NCI-H82 (cell line): ENCODE measurements at regions not wholly inside any gene's neighbourhood (a gene's known extent, or its start where the extent isn't known, plus 50 kb on each side); places are given as distances from the start of the nearest gene placed in this dataset.
A peak's percentile ranks its signal among the peaks of the same experiment; 100 is the strongest.
"Not testable (repeated sequence)": the region's sequence is repeated elsewhere in the genome, so short reads cannot be mapped to it uniquely, and the experiment has no call there.

Source experiments
- DNase-seq: peaks from one replicate; lab custom pipeline; 2025; lab: John Stamatoyannopoulos, UW

- no peak for DNase-seq
Observed at GRCh38 chr13:33340631-33341030, 55.1 kb upstream of the STARD13 start.

- peak; percentile 29 for DNase-seq
Observed at GRCh38 chr13:33341861-33342452, 56.4 kb upstream of the STARD13 start.

- DNase-seq = no peak
Observed at GRCh38 chr13:33345842-33346241, 60.3 kb upstream of the STARD13 start.

- no peak for DNase-seq
Observed at GRCh38 chr13:33347861-33348260, 62.3 kb upstream of the STARD13 start.

GRCh38 chr13:33348366-33348765, 62.8 kb upstream of the STARD13 start:
- no peak for DNase-seq

GRCh38 chr13:33349288-33349985, 63.9 kb upstream of the STARD13 start:
- no peak for DNase-seq

GRCh38 chr13:33349986-33350826, 64.7 kb upstream of the STARD13 start:
- DNase-seq = peak; percentile 29

- peak; percentile 20 for DNase-seq
Observed at GRCh38 chr13:33351319-33351718, 65.8 kb upstream of the STARD13 start.

- peak; percentile 95 for DNase-seq
Observed at GRCh38 chr13:33352041-33352440, 66.5 kb upstream of the STARD13 start.

- no peak for DNase-seq
Observed at GRCh38 chr13:33352526-33352925, 67.0 kb upstream of the STARD13 start.

GRCh38 chr13:33353210-33353609, 67.7 kb upstream of the STARD13 start:
- DNase-seq = peak; percentile 73

- DNase-seq = no peak
Observed at GRCh38 chr13:33353646-33354045, 68.1 kb upstream of the STARD13 start.

- no peak for DNase-seq
Observed at GRCh38 chr13:33355201-33355895, 69.8 kb upstream of the STARD13 start.

GRCh38 chr13:33358076-33358475, 72.5 kb upstream of the STARD13 start:
- DNase-seq = not testable (repeated sequence)

GRCh38 chr13:33362986-33363727, 77.6 kb upstream of the STARD13 start:
- no peak for DNase-seq

- no peak for DNase-seq
Observed at GRCh38 chr13:33364192-33364591, 78.6 kb upstream of the STARD13 start.

- no peak for DNase-seq
Observed at GRCh38 chr13:33366469-33367062, 81.0 kb upstream of the STARD13 start.

- DNase-seq = peak; percentile 50
Observed at GRCh38 chr13:33367171-33367895, 81.8 kb upstream of the STARD13 start.

- DNase-seq = no peak
Observed at GRCh38 chr13:33367926-33368325, 82.4 kb upstream of the STARD13 start.

GRCh38 chr13:33369073-33369472, 83.5 kb upstream of the STARD13 start:
- no peak for DNase-seq
